A549 (cell line): ENCODE measurements at regions not wholly inside any gene's neighbourhood (a gene's known extent, or its start where the extent isn't known, plus 50 kb on each side); places are given as distances from the start of the nearest gene placed in this dataset.

Source experiments
- BHLHE40 ChIP-seq: IDR thresholded peaks from 2 replicates; pipeline ENCODE4 v1.6.1; 2012; ENCODE audit warnings: low read depth, low read length, inconsistent platforms
- CBX8 ChIP-seq: fragments of 200-600 bp; sonication (generic); IDR thresholded peaks from 2 replicates; pipeline ENCODE4 v1.6.1; 2016
- CHD2 ChIP-seq: fragments of 150-350 bp; IDR thresholded peaks from 2 replicates; pipeline ENCODE4 v1.6.1; 2014; ENCODE audit warnings: low read length; ENCODE audit not compliant: partially characterized antibody
- ELK1 ChIP-seq: fragments of 150-350 bp; IDR thresholded peaks from 2 replicates; pipeline ENCODE4 v1.6.1; 2014; ENCODE audit warnings: low read depth, mild to moderate bottlenecking, low read length
- NPAS2 ChIP-seq: fragments of 250-450 bp; sonication (Bioruptor Pico); IDR thresholded peaks from 2 replicates; pipeline ENCODE4 v1.8.0; 2022; ENCODE audit warnings: mild to moderate bottlenecking, moderate library complexity, borderline replicate concordance
- NR3C1 ChIP-seq: fragments of >200 bp; sonication (Bioruptor Twin); formaldehyde crosslinking; IDR thresholded peaks from 3 replicates; pipeline ENCODE4 v1.6.1; 2017
- PBX3 ChIP-seq: IDR thresholded peaks from 2 replicates; pipeline ENCODE4 v1.6.1; 2012
- POLR2A ChIP-seq: IDR thresholded peaks from 2 replicates; pipeline ENCODE4 v1.6.1; 2012; ENCODE audit warnings: mild to moderate bottlenecking, low read length
- RAD21 ChIP-seq, 2 experiments: fragments of >200 bp in 1 of 2; sonication (Bioruptor Twin) in 1 of 2; formaldehyde crosslinking in 1 of 2; IDR thresholded peaks in 1 of 2; conservative IDR thresholded peaks in 1 of 2; 2 replicates in 1 of 2; 3 replicates in 1 of 2; pipeline ENCODE4 v1.6.1; 2012 to 2018; ENCODE audit warnings: inconsistent platforms in 1 of 2
- RFX5 ChIP-seq: fragments of 450-650 bp; IDR thresholded peaks from 2 replicates; pipeline ENCODE4 v1.7.1; 2014; ENCODE audit warnings: antibody characterized with exemption, mild to moderate bottlenecking, moderate library complexity
- RNF2 ChIP-seq: fragments of 200-600 bp; sonication (generic); IDR thresholded peaks from 2 replicates; pipeline ENCODE4 v1.6.1; 2016; ENCODE audit warnings: low read depth, mild to moderate bottlenecking, antibody characterized with exemption, moderate library complexity, borderline replicate concordance
- SMC3 ChIP-seq: fragments of >200 bp; sonication (Bioruptor Twin); formaldehyde crosslinking; IDR thresholded peaks from 3 replicates; pipeline ENCODE4 v1.6.1; 2018; ENCODE audit warnings: inconsistent platforms
- TP53 ChIP-seq: fragments of 250-450 bp; sonication (Bioruptor Pico); IDR thresholded peaks from 2 replicates; pipeline ENCODE4 v1.5.0; 2021; ENCODE audit warnings: mild to moderate bottlenecking, moderate library complexity
- TF ChIP-seq, protein P1 (sequence below): fragments of >200 bp; sonication (Bioruptor Twin); formaldehyde crosslinking; IDR thresholded peaks from 3 replicates; pipeline ENCODE4 v1.5.1; 2016

DNA sequence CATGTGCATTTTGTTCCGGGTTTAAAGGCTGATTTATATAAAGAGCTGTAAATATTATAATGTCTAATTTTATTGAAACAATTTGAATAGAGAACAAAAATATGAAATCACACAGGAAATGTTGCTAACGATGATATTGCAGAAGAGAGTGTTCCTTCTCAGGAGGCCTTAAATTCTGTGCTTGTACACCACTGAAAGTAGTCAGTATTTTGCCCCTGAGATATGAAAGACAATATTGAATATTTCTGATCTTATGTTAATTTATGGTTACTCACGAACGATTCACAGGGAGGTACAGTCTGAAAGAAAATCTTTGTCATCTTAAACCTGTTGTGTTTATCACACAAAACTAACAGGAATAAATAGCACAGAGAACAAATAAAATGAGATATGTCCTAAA lies 213.2 kb upstream of the PLSCR5 start:
- TF ChIP-seq, protein P1, sequence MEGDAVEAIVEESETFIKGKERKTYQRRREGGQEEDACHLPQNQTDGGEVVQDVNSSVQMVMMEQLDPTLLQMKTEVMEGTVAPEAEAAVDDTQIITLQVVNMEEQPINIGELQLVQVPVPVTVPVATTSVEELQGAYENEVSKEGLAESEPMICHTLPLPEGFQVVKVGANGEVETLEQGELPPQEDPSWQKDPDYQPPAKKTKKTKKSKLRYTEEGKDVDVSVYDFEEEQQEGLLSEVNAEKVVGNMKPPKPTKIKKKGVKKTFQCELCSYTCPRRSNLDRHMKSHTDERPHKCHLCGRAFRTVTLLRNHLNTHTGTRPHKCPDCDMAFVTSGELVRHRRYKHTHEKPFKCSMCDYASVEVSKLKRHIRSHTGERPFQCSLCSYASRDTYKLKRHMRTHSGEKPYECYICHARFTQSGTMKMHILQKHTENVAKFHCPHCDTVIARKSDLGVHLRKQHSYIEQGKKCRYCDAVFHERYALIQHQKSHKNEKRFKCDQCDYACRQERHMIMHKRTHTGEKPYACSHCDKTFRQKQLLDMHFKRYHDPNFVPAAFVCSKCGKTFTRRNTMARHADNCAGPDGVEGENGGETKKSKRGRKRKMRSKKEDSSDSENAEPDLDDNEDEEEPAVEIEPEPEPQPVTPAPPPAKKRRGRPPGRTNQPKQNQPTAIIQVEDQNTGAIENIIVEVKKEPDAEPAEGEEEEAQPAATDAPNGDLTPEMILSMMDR: no peak
- TF ChIP-seq BHLHE40: no peak
- TF ChIP-seq POLR2A: no peak
- TF ChIP-seq TP53 (CRISPR knock-in tag): no peak
- TF ChIP-seq RAD21 (conservative IDR thresholded peaks at IDR 0.05 in 1 of 2, IDR thresholded peaks at IDR 0.05 in 1 of 2): no peak
- no peak for TF ChIP-seq ELK1
- TF ChIP-seq PBX3: no peak
- TF ChIP-seq NPAS2 (CRISPR knock-in tag): no peak
- TF ChIP-seq NR3C1: no peak
- no peak for TF ChIP-seq SMC3
- no peak for TF ChIP-seq RFX5
- no peak for TF ChIP-seq CBX8
- TF ChIP-seq CHD2: no peak
- no peak for TF ChIP-seq RNF2
